GM12891 (cell line): ENCODE measurements at regions not wholly inside any gene's neighbourhood (a gene's known extent, or its start where the extent isn't known, plus 50 kb on each side); places are given as distances from the start of the nearest gene placed in this dataset.

Source experiments
- DNase-seq: peaks from one replicate; pipeline ENCODE4 v3.0.0; 2011; ENCODE audit warnings: low spot score; ENCODE audit not compliant: insufficient read length
- FAIRE-seq: peaks from 2 replicates; lab custom pipeline; 2011; peaks lifted over from hg19 to GRCh38; lab: Jason Lieb, UNC
- PAX5 ChIP-seq: IDR thresholded peaks from 2 replicates; pipeline ENCODE4 v1.6.1; 2011; ENCODE audit warnings: low read length, moderate library complexity, mild to moderate bottlenecking; ENCODE audit not compliant: insufficient read depth, severe bottlenecking
- POLR2A ChIP-seq: IDR thresholded peaks from 2 replicates; pipeline ENCODE4 v1.6.1; 2011; ENCODE audit warnings: low read depth, low read length, control low read depth
- POLR2AphosphoS5 ChIP-seq: IDR thresholded peaks from 2 replicates; pipeline ENCODE4 v1.6.1; 2011; ENCODE audit warnings: low read depth, low read length, control low read depth
- POU2F2 ChIP-seq: IDR thresholded peaks from 2 replicates; pipeline ENCODE4 v1.6.1; 2011; ENCODE audit warnings: low read depth, mild to moderate bottlenecking, control low read depth, low read length, moderate library complexity
- SPI1 ChIP-seq: IDR thresholded peaks from 2 replicates; pipeline ENCODE4 v1.6.1; 2011; ENCODE audit warnings: low read depth, low read length, control low read depth
- TAF1 ChIP-seq: IDR thresholded peaks from 2 replicates; pipeline ENCODE4 v1.6.1; 2011; ENCODE audit warnings: low read depth, low read length, control low read depth

DNA sequence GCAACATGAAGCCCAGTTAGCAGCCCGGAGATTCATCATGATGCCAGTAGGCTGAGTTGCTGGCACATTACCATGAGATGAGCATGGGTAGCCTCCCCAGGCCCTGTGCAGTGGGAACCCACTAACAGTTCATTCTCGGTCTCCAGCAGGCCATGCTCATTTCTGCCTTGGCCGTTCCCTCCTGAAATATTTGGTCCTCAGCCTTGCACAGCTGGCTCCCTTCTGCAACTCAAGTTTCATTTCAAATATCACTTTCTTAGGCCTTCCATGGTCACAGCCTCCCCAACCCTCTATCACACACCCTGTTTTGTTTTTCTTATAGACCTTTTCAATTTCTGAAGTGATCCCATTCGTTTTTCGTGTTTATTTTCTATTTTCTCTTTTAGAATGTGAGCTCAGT, 125.4 kb upstream of the VLDLR start:
- DNase-seq (no peak), FAIRE-seq (no peak)
- no peak for TF ChIP-seq PAX5
- no peak for TF ChIP-seq TAF1
- no peak for TF ChIP-seq POLR2AphosphoS5
- no peak for TF ChIP-seq SPI1
- no peak for TF ChIP-seq POLR2A
- no peak for TF ChIP-seq POU2F2

DNA sequence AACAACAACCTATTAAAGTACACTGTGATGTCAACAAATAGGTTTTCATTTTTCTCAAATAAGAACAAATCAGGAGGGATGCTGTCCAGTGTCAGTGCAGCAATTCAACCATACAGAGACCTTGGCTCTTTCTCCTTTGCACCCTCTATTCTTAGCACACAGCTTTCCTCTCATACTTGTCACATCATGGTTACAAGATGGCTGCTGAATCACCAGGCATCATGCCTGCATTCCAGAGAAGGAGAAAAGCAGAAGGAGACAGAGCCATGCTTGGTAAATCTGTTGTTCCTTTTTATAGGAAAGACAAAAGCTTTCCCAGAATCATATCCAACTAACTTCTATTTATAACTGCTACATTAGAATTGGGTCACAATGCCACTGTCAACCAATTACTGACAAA, 124.7 kb upstream of the VLDLR start:
- TF ChIP-seq POLR2AphosphoS5 = no peak
- no peak for TF ChIP-seq POU2F2
- no peak for TF ChIP-seq TAF1
- no peak for TF ChIP-seq SPI1
- no peak for TF ChIP-seq PAX5
- no peak for TF ChIP-seq POLR2A
- FAIRE-seq (no peak), DNase-seq (no peak)

DNA sequence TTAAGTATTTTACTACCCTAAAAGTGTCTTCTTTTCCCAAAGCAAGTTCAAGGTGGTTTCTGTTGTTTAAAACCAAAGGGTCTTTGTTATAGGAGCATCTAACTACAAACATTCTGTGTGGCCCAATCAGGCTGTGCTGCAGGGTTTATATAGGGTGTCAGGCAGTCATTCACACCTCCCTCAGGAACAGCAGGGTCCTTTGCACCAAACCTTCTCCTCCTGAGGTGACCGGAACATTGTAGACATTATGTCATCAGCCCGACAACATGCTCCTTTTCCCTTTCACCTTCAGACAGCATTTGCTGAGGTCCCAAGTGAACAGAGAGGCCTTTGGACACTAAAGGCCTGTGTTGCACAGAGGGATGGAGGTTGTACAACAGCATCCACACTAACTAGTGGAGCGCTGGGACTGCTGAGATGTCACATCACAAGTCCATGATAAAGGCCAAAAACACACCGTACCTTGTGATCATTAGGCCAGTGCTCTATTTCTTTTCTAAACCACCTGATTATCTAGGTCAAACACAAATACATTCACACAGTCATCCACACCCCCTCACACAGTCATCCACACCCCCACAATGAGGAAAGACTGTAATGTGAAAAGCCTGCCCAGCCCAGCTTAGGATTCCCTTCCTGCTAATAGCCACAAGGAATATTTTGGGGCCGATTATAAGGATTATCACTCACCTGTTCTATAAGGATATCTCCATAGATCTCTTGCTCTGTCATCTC, 123.8 kb upstream of the VLDLR start:
- FAIRE-seq (no peak), DNase-seq (no peak)
- no peak for TF ChIP-seq TAF1
- TF ChIP-seq POU2F2 = no peak
- TF ChIP-seq POLR2A = no peak
- TF ChIP-seq POLR2AphosphoS5 = no peak
- no peak for TF ChIP-seq PAX5
- TF ChIP-seq SPI1 = no peak

DNA sequence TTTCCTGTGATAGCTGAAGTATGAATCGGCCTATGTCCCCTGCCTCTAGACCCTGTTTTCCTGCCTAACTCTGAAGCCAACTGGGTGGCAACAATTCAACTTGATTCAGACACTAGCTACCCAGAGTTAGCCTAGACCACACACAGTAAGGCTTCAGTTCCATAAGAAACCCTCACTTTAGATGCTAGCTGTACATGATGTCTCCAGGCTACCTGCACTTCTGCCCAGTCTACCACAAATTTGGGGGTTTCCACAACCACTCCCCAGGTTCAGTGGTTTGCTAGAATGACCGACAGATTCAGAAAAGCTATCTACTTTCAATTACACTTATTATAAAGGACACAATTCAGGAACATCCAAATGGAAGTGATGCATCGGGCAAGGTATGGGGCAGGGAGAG, 119.4 kb upstream of the VLDLR start:
- DNase-seq = no peak
- no peak for TF ChIP-seq SPI1
- TF ChIP-seq PAX5 = no peak
- no peak for TF ChIP-seq POU2F2
- no peak for TF ChIP-seq POLR2A
- no peak for TF ChIP-seq TAF1
- TF ChIP-seq POLR2AphosphoS5 = no peak
- FAIRE-seq = no peak

DNA sequence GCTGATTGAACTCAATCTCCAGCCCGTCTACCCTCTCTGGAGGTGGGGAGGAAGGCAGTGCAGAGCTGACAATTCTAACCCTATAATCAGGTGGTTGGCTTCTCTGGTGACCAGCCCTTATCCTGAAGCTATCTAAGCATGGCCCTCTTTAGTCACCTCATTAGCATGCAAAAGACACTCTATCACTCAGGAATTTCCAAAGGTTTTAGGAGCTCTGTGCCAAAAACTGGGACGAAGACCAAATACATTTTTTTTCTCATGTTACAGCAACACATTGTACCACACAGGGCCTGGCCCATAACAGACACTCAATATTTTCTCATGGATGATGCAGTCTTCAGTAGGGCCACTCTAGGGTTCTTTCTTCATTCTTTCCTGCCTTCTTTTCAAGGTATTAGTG, 118.8 kb upstream of the VLDLR start:
- TF ChIP-seq POLR2AphosphoS5 (no peak), PAX5 (no peak)
- DNase-seq (no peak), FAIRE-seq (no peak)

DNA sequence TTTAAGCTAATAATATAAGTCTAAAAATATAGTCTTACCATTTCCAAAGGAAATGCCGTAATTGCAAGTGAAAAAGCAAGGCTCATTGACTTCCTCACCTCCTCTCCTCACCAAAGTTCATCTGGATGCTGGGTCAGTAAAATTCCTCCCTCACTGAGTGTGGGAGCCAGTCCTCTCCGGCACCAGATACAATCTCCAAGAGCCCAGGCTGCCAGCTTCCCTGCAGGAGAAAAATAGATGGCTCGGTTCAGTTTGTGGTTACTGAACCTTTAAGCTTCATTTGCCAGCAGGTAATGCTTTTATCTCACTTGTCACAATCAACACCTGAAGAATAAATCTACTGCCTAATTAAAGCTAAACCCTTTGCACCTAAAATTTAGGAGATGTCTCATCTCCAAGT, 115.3 kb upstream of the VLDLR start:
- TF ChIP-seq POLR2A (no peak), TAF1 (no peak), SPI1 (no peak), POLR2AphosphoS5 (no peak), POU2F2 (no peak), PAX5 (no peak)
- no peak for DNase-seq

DNA sequence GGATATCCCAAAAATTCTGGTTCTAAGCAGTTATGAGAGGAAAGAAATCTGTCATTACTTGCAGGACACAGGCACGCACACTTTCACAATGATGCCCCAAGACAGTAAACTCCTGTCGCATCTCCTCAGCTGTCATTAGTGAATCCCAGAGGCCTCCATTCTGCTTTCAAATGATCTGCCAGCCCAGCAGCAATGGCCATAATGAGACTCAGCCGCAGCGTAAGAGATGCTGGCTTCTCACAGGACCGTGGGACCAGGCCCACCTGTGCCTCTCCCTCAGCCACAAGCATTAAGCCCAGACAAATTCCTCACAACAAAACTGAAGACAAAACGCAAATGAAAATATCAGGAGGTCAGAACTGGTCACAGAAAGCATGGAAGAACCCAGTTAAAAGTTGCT, 98.0 kb upstream of the VLDLR start:
- TF ChIP-seq POLR2AphosphoS5 = no peak
- TF ChIP-seq POU2F2 = no peak
- TF ChIP-seq PAX5 = no peak
- TF ChIP-seq TAF1 = no peak
- no peak for TF ChIP-seq SPI1
- no peak for TF ChIP-seq POLR2A
- FAIRE-seq (no peak), DNase-seq (no peak)

More for the DNA sequence above, 115.3 kb upstream of the VLDLR start:
- no peak for FAIRE-seq

DNA sequence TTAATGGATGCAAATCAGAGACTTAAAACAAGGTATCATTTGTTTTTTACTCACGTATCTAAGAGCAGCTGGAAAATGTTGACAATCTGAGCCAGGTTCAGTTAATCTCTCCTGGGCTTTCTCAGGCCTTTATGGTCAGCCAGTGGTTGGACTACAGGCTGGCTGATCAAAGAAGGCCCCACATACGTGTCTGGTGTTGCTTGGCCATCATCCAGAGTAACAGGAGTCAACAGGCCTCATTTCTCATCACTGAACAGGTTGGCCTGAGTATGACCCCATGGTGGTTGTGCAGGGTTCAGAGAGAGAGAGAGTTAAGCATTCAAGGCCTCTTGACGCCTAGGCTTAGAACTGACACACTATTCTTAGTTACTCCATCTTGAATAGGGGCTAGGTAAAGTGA, 97.0 kb upstream of the VLDLR start:
- FAIRE-seq (no peak), DNase-seq (no peak)
- TF ChIP-seq POU2F2 = no peak
- no peak for TF ChIP-seq POLR2AphosphoS5
- TF ChIP-seq TAF1 = no peak
- TF ChIP-seq POLR2A = no peak
- TF ChIP-seq SPI1 = no peak
- no peak for TF ChIP-seq PAX5

DNA sequence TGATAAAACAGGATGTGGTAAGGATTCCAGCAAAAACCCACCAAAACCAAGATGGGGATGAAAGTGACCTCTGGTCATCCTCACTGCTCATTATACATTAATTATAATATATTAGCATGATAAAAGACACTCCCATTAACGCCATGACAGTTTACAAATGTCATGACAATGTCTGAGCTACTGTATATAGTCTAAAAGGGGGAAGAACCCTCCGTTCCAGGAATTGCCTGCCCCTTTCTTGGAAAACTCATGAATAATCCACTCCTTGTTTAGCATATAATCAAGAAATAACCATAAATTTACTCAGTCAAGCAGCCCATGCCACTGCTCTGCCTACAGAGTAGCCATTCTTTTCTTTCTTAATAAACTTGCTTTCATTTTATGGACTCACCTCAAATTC, 96.4 kb upstream of the VLDLR start:
- FAIRE-seq = no peak
- TF ChIP-seq SPI1 = no peak
- no peak for TF ChIP-seq PAX5
- no peak for TF ChIP-seq TAF1
- TF ChIP-seq POLR2AphosphoS5 = no peak
- no peak for TF ChIP-seq POU2F2
- TF ChIP-seq POLR2A = no peak

DNA sequence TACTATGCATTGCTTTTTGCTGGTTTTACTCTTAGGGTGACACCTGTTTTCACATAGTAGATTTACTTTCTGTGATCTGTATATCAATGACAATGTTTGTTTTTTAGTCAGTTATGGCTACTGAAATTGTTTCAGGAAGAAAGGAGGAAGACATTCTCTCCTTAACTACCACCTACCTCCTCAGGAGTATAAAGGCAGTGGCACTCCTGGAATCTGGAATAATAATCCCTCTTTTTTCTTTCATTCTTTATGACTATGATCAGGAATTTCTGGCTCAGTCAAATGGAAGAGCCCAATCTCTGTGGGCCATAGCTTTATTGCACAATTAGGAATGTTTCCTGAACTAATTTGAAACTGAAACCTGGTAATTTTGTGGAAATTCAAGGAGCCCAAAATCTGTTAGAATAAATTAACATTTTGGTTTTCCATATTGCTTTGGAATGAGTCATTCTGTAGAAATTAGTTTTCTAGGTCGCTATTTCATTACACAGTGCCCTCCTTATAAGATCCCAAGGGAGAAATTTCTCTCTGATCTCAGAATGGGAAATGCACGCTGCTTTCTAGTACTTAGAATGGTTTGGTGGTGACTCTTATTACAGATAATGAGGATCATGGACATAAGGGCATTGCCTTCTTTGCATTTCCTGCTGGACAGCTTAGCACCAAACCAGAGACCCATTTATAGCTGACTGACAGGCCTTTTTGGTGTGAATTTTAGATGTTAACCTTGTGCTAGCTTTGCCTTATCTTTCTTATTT, 95.3 kb upstream of the VLDLR start:
- FAIRE-seq (no peak), DNase-seq (no peak)
- TF ChIP-seq POLR2A (no peak), TAF1 (no peak), SPI1 (no peak), POLR2AphosphoS5 (no peak), PAX5 (no peak), POU2F2 (no peak)

More for the DNA sequence above, 96.4 kb upstream of the VLDLR start:
- no peak for DNase-seq
